LNCaP clone FGC (cell line): ENCODE measurements at regions not wholly inside any gene's neighbourhood (a gene's known extent, or its start where the extent isn't known, plus 50 kb on each side); places are given as distances from the start of the nearest gene placed in this dataset.

Source experiments
- DNase-seq: peaks from one replicate; pipeline ENCODE4 v3.0.0-alpha.2; 2011; ENCODE audit warnings: low read depth
- H3K4me3 ChIP-seq: 2 replicates; pipeline ENCODE4 v1.5.1; 2011; ENCODE audit warnings: mild to moderate bottlenecking, low read depth, low read length, control low read depth
- TF ChIP-seq, protein P1 (sequence below): IDR thresholded peaks from 2 replicates; pipeline ENCODE4 v1.5.1; 2012; ENCODE audit warnings: mild to moderate bottlenecking; ENCODE audit not compliant: control insufficient read depth, insufficient read depth; ENCODE audit errors: extremely low read depth

DNA sequence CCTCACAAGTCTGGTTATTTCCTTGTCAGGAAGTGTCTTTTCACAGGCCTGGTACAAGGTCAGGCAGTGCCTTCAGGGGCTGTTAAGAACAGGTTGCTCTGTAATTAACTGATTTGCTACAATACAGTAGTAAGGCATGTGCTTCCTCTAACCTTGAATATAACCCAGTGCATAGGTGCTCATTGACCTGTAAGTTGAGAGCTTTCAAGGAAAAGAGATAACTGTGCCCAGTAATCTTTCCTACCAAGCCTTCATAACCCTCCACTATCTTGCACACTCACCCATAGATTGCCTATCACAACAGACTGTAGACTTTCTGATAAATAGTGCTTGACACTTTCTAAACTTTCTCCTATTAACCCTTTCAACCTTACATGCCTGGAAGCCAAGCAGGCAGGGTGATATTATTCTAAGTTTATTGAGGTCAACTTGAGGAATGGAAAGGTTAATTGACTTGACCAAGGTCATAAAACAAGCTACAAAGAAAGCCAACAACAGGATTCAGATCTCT, 148.1 kb downstream of the PPARGC1A start:
- TF ChIP-seq, protein P1, sequence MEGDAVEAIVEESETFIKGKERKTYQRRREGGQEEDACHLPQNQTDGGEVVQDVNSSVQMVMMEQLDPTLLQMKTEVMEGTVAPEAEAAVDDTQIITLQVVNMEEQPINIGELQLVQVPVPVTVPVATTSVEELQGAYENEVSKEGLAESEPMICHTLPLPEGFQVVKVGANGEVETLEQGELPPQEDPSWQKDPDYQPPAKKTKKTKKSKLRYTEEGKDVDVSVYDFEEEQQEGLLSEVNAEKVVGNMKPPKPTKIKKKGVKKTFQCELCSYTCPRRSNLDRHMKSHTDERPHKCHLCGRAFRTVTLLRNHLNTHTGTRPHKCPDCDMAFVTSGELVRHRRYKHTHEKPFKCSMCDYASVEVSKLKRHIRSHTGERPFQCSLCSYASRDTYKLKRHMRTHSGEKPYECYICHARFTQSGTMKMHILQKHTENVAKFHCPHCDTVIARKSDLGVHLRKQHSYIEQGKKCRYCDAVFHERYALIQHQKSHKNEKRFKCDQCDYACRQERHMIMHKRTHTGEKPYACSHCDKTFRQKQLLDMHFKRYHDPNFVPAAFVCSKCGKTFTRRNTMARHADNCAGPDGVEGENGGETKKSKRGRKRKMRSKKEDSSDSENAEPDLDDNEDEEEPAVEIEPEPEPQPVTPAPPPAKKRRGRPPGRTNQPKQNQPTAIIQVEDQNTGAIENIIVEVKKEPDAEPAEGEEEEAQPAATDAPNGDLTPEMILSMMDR = no peak
- no peak for DNase-seq

DNA sequence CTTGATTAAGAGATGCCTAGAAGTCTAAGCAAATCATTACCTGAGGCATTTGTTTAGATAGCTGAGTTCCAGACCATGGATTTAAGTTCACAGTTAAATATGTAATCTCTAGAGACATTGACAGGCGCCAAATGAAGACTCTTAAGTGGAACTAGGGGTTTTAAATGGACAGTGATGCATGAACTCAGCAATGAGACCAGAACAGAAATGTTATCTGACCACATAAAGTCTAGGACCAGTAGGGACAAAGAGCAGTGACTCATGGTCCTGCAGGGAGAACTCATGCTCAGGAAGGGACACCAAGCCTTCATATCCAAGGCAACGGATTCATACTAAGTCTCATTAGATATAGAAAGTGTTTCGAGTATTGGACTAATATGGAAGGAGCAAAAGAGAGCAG, 152.3 kb downstream of the PPARGC1A start:
- TF ChIP-seq, protein P1 = no peak
- no peak overlapping the region for H3K4me3 ChIP-seq
- no peak for DNase-seq

More for the DNA sequence above, 148.1 kb downstream of the PPARGC1A start:
- H3K4me3 ChIP-seq = no peak overlapping the region

DNA sequence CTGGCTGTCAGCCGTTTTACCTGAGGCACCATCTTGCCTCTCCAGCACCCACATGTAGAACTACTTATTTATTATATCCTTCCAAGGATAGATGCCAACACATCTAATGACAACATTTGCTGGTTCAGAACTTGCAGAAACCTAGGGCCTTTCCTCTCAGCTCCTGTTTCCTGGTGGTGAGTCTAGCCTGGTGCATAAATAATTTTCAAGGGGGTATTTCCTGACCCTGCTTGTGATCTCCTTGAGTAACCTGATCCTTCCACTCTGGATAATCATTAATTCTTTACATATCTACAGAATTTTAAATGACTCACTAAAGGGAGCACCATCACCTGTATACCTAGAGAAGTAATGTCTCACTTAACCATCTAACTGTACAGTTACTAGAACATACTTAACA, 153.4 kb downstream of the PPARGC1A start:
- TF ChIP-seq, protein P1 = no peak
- no peak for DNase-seq
- H3K4me3 ChIP-seq = no peak overlapping the region

DNA sequence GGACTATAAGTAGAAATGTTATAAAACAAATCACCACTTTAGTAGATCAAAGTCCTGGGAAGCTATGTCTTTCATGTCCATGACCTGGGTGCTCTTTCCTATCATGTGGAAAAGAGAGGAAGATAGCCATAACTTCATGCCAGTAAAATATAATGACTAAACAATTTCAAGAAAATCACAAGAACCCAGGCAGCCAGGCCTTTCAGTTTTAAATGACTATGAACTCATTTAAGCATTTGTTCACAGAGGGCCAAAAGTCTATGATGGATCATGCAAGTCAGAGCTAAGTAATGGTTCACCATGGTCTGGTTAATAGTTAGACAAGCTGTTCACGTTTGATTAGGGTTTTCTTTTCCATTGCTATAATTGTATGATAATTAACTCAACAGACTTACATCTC, 155.8 kb downstream of the PPARGC1A start:
- TF ChIP-seq, protein P1 = no peak
- DNase-seq = no peak

DNA sequence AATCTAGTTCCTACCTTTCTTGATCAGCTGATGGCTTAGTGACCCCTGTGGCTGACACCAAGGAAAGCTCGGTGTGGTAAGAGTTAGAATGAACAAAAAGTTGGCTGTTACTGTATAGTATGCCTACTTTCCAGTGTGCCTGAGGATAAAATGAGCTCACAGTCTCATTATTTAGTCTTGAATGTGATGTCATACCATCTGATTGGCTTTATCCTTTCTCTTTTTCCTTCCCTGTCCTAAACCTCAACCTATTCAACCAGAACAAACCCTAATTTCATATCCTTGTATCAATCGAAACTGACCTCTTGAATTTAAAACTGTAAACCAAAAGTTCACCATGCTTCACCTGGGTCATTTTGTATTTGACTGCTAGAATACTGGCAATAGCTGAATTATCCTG, 156.4 kb downstream of the PPARGC1A start:
- TF ChIP-seq, protein P1 = no peak
- no peak overlapping the region for H3K4me3 ChIP-seq
- DNase-seq = no peak

More for the DNA sequence above, 155.8 kb downstream of the PPARGC1A start:
- no peak overlapping the region for H3K4me3 ChIP-seq

DNA sequence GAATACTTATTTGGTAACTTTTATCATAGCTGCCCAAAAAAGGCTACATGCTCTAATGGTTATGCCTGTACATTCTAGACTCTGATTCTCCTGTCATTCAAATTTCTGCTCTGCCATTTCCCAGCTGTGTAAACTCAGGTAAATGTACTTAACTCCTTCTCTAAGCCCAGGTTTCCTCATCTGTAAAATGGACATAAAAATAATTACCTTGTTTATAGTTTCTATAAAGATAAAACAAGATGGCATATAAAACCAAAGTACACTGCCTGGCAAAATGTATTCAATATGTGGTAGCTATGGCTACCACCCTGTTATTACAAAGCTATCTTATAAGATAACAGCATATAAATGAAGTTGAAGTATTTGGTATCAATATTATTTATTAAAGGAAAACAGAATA, 158.8 kb downstream of the PPARGC1A start:
- no peak for DNase-seq
- TF ChIP-seq, protein P1 = no peak

DNA sequence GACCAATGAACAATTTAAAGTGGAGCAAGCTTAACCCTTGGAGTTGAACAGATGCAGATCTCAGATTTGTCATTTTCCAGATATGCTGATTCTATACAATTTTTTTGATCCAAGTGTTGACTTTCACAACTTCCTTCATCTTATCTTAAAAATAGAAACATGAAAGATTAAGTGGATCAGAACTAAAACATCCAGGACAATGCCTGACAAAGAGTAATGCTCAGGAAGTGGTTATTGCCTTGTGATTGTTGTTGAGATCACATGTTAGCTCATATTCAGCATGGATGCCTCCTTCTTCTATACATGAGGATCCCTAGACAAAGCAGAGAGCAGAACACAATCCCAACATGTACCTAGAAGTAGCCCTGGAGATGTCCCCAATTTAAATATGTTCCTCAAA, 160.9 kb downstream of the PPARGC1A start:
- no peak overlapping the region for H3K4me3 ChIP-seq
- DNase-seq = no peak
- TF ChIP-seq, protein P1 = no peak

More for the DNA sequence above, 158.8 kb downstream of the PPARGC1A start:
- no peak overlapping the region for H3K4me3 ChIP-seq
